ENCODE measurements at regions not wholly inside any gene's neighbourhood (a gene's known extent, or its start where the extent isn't known, plus 50 kb on each side); places are given as distances from the start of the nearest gene placed in this dataset.

- peaks cover 3% of the 10 kb centered on the region for H3K27me3 ChIP-seq
- WGBS = 76% methylated on average over 4 of the region's 4 CpGs
- no peak overlapping the region for H3K4me3 ChIP-seq
- H3K36me3 ChIP-seq = no peaks in the 10 kb centered on the region
- no peak for DNase-seq (ENCODE audit: low spot score in 2 of 2)
- no peaks in the 10 kb centered on the region for H3K4me1 ChIP-seq
- H3K27ac ChIP-seq = no peak overlapping the region
- no peak for TF ChIP-seq POLR2A (IDR thresholded peaks at IDR 0.05)
- TF ChIP-seq CTCF (IDR thresholded peaks at IDR 0.05) = no peak
- TF ChIP-seq POLR2AphosphoS5 (IDR thresholded peaks at IDR 0.05) = no peak
- no peak for TF ChIP-seq EP300 (IDR thresholded peaks at IDR 0.05)
- no peaks in the 10 kb centered on the region for H3K9me3 ChIP-seq
Observed at GRCh38 chr15:98139337-98139736, 178.8 kb downstream of the ARRDC4 start.

DNA sequence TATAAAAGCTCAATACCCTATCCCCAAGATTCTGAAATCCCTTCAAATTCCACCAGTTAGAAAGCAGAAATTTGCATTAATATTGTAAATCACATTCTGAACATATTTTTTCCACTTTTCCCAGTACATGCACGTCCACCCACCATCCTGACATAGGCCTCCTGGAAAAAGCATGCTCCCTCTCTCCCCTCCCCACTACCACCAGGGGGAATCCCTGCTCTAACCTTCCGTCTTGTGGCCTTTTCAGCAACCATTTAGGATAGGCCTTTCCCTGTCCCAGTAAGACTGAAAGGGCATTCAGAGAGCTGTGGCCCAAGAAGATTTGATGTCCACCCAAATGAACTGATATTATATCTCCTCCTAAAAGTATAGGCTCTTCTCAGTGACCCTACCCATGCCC lies 182.1 kb downstream of the ARRDC4 start:
- WGBS = 87% methylated on average over 2 of the region's 2 CpGs
- DNase-seq (ENCODE audit: low spot score in 2 of 2) = no peak
- Histone ChIP-seq H3K9me3 (no peaks in the 10 kb centered on the region), H3K27ac (no peak overlapping the region), H3K4me3 (no peak overlapping the region), H3K4me1 (no peaks in the 10 kb centered on the region), H3K27me3 (peaks cover 3% of the 10 kb centered on the region), H3K36me3 (no peaks in the 10 kb centered on the region)
- no peak for TF ChIP-seq CTCF (IDR thresholded peaks at IDR 0.05)
- no peak for TF ChIP-seq EP300 (IDR thresholded peaks at IDR 0.05)
- no peak for TF ChIP-seq POLR2AphosphoS5 (IDR thresholded peaks at IDR 0.05)
- TF ChIP-seq POLR2A (IDR thresholded peaks at IDR 0.05) = no peak

- Histone ChIP-seq H3K36me3 (no peaks in the 10 kb centered on the region), H3K27ac (no peak overlapping the region), H3K4me1 (no peaks in the 10 kb centered on the region), H3K27me3 (peaks cover 3% of the 10 kb centered on the region), H3K4me3 (no peak overlapping the region), H3K9me3 (no peaks in the 10 kb centered on the region)
- no peak for TF ChIP-seq POLR2A (IDR thresholded peaks at IDR 0.05)
- 80% methylated on average over 4 of the region's 4 CpGs for WGBS
- no peak for DNase-seq (ENCODE audit: low spot score in 2 of 2)
Observed at GRCh38 chr15:98143116-98143515, 182.6 kb downstream of the ARRDC4 start.

DNA sequence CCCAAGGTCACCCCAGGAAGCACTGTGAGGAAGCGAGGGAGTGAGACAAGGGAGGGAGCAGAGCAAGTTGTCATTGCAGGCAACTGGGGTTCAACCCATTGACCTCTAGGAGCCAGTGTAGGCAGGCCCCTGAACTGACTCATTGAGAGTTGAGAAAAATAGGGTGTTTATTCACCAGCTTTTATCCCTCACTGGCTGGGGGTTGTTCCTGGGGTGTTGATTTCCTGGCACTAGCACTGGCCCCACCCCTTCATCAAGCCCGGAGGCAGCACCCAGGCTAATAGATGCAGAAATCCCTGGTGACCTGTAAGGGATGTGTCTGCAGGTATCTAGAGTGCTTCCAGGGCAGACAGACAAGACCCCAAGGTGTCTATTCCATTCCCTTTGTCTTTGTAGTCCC lies 183.9 kb downstream of the ARRDC4 start:
- no peak overlapping the region for H3K27ac ChIP-seq
- no peaks in the 10 kb centered on the region for H3K9me3 ChIP-seq
- no peaks in the 10 kb centered on the region for H3K27me3 ChIP-seq
- TF ChIP-seq CTCF (IDR thresholded peaks at IDR 0.05) = no peak
- no peak for TF ChIP-seq EP300 (IDR thresholded peaks at IDR 0.05)
- TF ChIP-seq POLR2A (IDR thresholded peaks at IDR 0.05) = no peak
- no peak for TF ChIP-seq POLR2AphosphoS5 (IDR thresholded peaks at IDR 0.05)
- no peak for DNase-seq (ENCODE audit: low spot score in 2 of 2)
- WGBS = 59% methylated on average over 2 of the region's 2 CpGs
- H3K4me3 ChIP-seq = no peak overlapping the region
- H3K4me1 ChIP-seq = no peaks in the 10 kb centered on the region
- no peaks in the 10 kb centered on the region for H3K36me3 ChIP-seq

- Histone ChIP-seq H3K36me3 (no peaks in the 10 kb centered on the region), H3K27ac (no peak overlapping the region), H3K9me3 (no peaks in the 10 kb centered on the region), H3K4me3 (no peak overlapping the region), H3K4me1 (no peaks in the 10 kb centered on the region), H3K27me3 (no peaks in the 10 kb centered on the region)
- no peak for DNase-seq (ENCODE audit: low spot score in 2 of 2)
- no peak for TF ChIP-seq POLR2AphosphoS5 (IDR thresholded peaks at IDR 0.05)
- TF ChIP-seq EP300 (IDR thresholded peaks at IDR 0.05) = no peak
- TF ChIP-seq POLR2A (IDR thresholded peaks at IDR 0.05) = no peak
- no peak for TF ChIP-seq CTCF (IDR thresholded peaks at IDR 0.05)
- WGBS = 78% methylated on average over 17 of the region's 17 CpGs
Observed at GRCh38 chr15:98146031-98146820, 185.7 kb downstream of the ARRDC4 start.

Data from suprapubic skin (tissue), 4 donors.